ENCODE measurements at regions not wholly inside any gene's neighbourhood (a gene's known extent, or its start where the extent isn't known, plus 50 kb on each side); places are given as distances from the start of the nearest gene placed in this dataset.

DNA sequence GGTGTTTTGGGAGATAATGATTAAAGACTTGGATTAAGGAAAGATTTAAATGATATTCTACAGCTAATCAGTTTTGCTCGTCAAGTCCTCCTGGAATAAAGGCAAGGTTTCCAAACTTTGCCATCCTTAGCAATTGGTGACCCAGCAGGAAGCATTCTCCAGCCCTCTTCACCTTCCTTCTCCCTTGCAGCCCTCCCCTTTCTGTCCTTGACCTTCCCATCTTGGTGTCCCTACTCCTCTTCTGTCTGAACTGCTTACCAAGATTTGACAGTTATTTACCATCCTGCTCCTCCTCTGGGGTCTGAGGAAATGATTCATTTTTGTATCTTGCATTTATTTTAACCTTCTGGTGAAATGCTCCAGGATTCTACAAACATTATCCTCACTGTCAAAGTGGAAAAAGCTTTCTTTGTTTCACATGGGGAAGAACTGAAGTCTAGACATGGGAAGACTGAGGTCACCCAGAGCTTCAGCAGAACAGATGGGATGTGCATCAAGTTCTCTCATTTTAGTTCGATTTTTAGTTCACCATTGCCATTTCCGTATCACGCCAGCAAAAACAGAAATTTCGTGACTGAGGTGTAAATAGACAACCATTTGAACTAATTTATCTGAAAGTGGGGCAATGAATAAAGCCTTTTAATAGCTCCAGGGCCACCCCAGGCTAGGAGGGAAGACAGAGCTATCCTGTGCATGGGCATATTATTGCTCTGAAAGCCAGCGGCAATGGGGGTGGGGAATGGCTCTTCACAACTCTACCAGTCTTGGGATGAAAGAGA lies 504.4 kb upstream of the PLXNA2 start:
- ATAC-seq (no peak), DNase-seq (no peak)
- WGBS, 2 donors, result 78 to 79% methylated on average over 6 of the region's 6 CpGs
- peaks cover 0 to 5% (median 0%) of the 10 kb centered on the region in 7 donors for H3K27me3 ChIP-seq
- TF ChIP-seq, protein P1, sequence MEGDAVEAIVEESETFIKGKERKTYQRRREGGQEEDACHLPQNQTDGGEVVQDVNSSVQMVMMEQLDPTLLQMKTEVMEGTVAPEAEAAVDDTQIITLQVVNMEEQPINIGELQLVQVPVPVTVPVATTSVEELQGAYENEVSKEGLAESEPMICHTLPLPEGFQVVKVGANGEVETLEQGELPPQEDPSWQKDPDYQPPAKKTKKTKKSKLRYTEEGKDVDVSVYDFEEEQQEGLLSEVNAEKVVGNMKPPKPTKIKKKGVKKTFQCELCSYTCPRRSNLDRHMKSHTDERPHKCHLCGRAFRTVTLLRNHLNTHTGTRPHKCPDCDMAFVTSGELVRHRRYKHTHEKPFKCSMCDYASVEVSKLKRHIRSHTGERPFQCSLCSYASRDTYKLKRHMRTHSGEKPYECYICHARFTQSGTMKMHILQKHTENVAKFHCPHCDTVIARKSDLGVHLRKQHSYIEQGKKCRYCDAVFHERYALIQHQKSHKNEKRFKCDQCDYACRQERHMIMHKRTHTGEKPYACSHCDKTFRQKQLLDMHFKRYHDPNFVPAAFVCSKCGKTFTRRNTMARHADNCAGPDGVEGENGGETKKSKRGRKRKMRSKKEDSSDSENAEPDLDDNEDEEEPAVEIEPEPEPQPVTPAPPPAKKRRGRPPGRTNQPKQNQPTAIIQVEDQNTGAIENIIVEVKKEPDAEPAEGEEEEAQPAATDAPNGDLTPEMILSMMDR (IDR thresholded peaks at IDR 0.05), result no peak
- peaks cover 0 to 11% (median 0%) of the 10 kb centered on the region in 11 donors for H3K9me3 ChIP-seq
- intact Hi-C loops (cut with DNase I), result no loop called here
- no peaks in the 10 kb centered on the region for H3K36me3 ChIP-seq
- H3K4me1 ChIP-seq, result no peaks in the 10 kb centered on the region
- no peak overlapping the region for H3K4me3 ChIP-seq
- no peak overlapping the region for H3K27ac ChIP-seq

DNA sequence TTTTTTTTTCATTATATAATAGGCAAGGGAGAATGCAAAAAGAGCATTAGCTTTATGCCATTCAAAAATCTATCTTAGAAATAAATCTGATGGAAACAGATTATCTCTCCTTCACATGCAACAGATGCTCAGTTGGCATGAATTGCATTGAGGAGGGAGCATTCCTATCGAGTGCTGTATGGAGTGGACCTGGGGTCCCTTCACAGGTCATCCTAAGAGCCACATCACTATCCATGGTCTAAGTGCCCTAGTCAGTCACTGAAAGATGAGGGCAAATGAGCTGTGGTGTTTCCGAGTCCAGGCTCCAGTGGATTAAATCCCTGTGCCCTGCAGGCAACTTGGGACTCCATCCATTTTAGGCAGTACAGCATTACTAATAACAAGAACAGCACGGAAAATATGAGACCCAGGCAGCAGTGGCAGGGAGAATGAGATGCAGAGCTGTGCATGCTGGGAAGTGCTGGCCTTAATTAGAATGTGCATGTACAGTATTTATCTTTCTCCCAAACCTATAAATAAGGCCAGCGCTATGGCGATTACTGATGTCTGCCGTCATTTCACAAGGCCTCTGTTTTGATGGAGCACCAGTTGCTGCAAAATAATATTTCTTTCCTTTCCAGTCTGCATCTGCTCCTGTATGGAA lies 512.3 kb upstream of the PLXNA2 start:
- H3K27ac ChIP-seq, result no peak overlapping the region
- no peak overlapping the region for H3K4me3 ChIP-seq
- intact Hi-C loops (cut with DNase I), result no loop called here
- WGBS, 2 donors, result 87 to 90% methylated on average over 6 of the region's 6 CpGs
- peaks cover 0 to 5% (median 0%) of the 10 kb centered on the region in 7 donors for H3K27me3 ChIP-seq
- ATAC-seq, result no peak
- TF ChIP-seq, protein P1 (IDR thresholded peaks at IDR 0.05), result no peak
- H3K4me1 ChIP-seq, result no peaks in the 10 kb centered on the region
- H3K36me3 ChIP-seq, result no peaks in the 10 kb centered on the region
- H3K9me3 ChIP-seq, result no peaks in the 10 kb centered on the region
- DNase-seq, result no peak

DNA sequence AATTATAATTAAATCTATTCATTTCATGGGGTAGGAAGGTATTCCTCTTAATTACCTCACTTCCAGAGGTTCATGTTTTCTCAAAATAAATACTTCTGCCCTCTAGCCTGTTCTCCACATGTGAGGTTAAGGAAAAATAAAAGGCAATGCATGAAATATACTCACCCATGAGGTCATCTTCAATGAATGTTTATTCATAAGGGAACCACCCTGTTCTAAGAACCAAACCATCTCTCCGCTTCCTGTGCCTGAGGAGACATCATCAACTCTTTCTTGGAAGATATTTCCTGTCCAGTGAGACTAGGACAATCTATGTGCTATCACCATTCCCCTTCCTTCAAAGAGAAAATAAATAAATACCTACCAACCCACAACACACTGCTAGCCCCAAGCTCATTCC lies 513.7 kb upstream of the PLXNA2 start:
- no peaks in the 10 kb centered on the region for H3K36me3 ChIP-seq
- H3K4me1 ChIP-seq, result no peaks in the 10 kb centered on the region
- intact Hi-C loops (cut with DNase I), result no loop called here
- TF ChIP-seq, protein P1 (IDR thresholded peaks at IDR 0.05), result no peak
- ATAC-seq (no peak), DNase-seq (no peak)
- no peak overlapping the region for H3K4me3 ChIP-seq
- no peak overlapping the region for H3K27ac ChIP-seq
- WGBS, 2 donors, result 93 to 100% methylated on average over 1 of the region's 1 CpG
- no peaks in the 10 kb centered on the region for H3K27me3 ChIP-seq
- H3K9me3 ChIP-seq, result no peaks in the 10 kb centered on the region

DNA sequence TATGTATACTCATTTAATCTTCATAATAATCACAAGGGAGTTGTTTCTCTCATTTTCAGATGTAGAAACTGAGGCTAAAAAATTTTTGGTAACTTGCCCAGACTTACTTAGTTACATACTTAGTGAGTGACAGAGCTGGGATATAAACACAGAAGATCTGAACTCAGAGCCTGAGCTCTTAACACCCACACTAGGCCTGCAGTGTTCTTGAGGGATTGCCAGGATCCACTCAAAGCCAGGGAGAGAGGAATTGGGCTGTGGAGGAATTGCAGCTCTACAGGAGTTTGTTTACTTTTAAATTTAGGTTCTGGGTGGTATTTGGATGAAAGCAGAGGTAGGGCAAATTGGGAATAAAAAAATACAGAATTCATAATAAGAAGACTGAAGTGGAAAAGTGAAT lies 515.1 kb upstream of the PLXNA2 start:
- no peak for ATAC-seq
- H3K27me3 ChIP-seq, result no peaks in the 10 kb centered on the region
- H3K9me3 ChIP-seq, result no peaks in the 10 kb centered on the region

More for the DNA sequence above, 515.1 kb upstream of the PLXNA2 start:
- Histone ChIP-seq H3K36me3 (no peaks in the 10 kb centered on the region), H3K27ac (no peak overlapping the region), H3K4me1 (no peaks in the 10 kb centered on the region), H3K4me3 (no peak overlapping the region)
- intact Hi-C loops (cut with DNase I), result no loop called here
- DNase-seq, result no peak
- TF ChIP-seq, protein P1 (IDR thresholded peaks at IDR 0.05), result no peak

All from heart right ventricle (tissue), 16 donors.